GM12878 (cell line): ENCODE measurements at regions not wholly inside any gene's neighbourhood (a gene's known extent, or its start where the extent isn't known, plus 50 kb on each side); places are given as distances from the start of the nearest gene placed in this dataset.
"Not testable (repeated sequence)": the region's sequence is repeated elsewhere in the genome, so short reads cannot be mapped to it uniquely, and the experiment has no call there.

Experiments used
- ATAC-seq: fragments of 200-7000 bp; cut with Tn5 transposase; 3 replicates; pipeline ENCODE4 v1.9.1; 2020; ENCODE audit warnings: mild to moderate bottlenecking, moderate library complexity
- BruUV-seq: library from RNA; stranded (reverse); fragments of 400-500 nt; replicated peaks from 2 replicates; lab custom pipeline; 2021; lab: Mats Ljungman, UMichigan
- CTCF ChIA-PET: fragments of 300-600 bp; sonication (Branson Sonifier 250); formaldehyde crosslinking; extraction: SDS; loops from one replicate; lab custom pipeline; 2021; ENCODE audit warnings: inconsistent platforms; lab: Yijun Ruan, JAX
- POLR2A ChIA-PET: fragments of 350-600 bp; formaldehyde crosslinking; extraction: SDS; loops from one replicate; lab custom pipeline; 2021; ENCODE audit warnings: inconsistent platforms; lab: Charles Lee
- RAD21 ChIA-PET: fragments of 300-600 bp; sonication (Branson Sonifier 250); formaldehyde crosslinking; loops from one replicate; lab custom pipeline; 2023; ENCODE audit warnings: antibody characterized with exemption; ENCODE audit not compliant: unreplicated experiment; lab: Charles Lee
- SMC1A ChIA-PET: fragments of 300-600 bp; sonication (Branson Sonifier 250); formaldehyde crosslinking; loops from one replicate; lab custom pipeline; 2023; ENCODE audit not compliant: unreplicated experiment, uncharacterized antibody; lab: Charles Lee
- DNase-seq: peaks from one replicate; pipeline ENCODE4 v3.0.0-alpha.2; 2011; ENCODE audit warnings: low read depth, low spot score
- FAIRE-seq: peaks from 3 replicates; lab custom pipeline; 2011; peaks lifted over from hg19 to GRCh38; lab: Jason Lieb, UNC
- H2AFZ ChIP-seq: 2 replicates; pipeline ENCODE4 v1.6.0; 2011; ENCODE audit warnings: low read depth, low read length, control low read depth; ENCODE audit not compliant: control insufficient read depth
- H3K27ac ChIP-seq: 2 replicates; pipeline ENCODE4 v1.5.1; 2011; ENCODE audit warnings: control low read depth; ENCODE audit not compliant: control insufficient read depth, insufficient read depth
- H3K27me3 ChIP-seq, 2 experiments: replicated peaks in 1 of 2; 2 replicates each; pipeline versions ENCODE4 v1.6.0 to v1.6.1; 2011; ENCODE audit warnings: low read length in 1 of 2; ENCODE audit not compliant: control insufficient read depth in 2 of 2, insufficient read depth in 2 of 2
- H3K36me3 ChIP-seq, 2 experiments: 2 replicates each; pipeline ENCODE4 v1.5.1; 2011; ENCODE audit warnings: low read length in 1 of 2; ENCODE audit not compliant: control insufficient read depth in 2 of 2, insufficient read depth in 2 of 2
- H3K4me1 ChIP-seq: 2 replicates; pipeline ENCODE4 v1.6.1; 2011; ENCODE audit warnings: mild to moderate bottlenecking, low read length, moderate library complexity, mixed read lengths; ENCODE audit not compliant: control insufficient read depth, insufficient read depth
- H3K4me2 ChIP-seq: 2 replicates; pipeline ENCODE4 v1.6.0; 2011; ENCODE audit warnings: control low read depth; ENCODE audit not compliant: control insufficient read depth, insufficient read depth
- H3K4me3 ChIP-seq: fragments of 200-600 bp; sonication (generic); 2 replicates; pipeline ENCODE4 v1.5.1; 2016
- H3K79me2 ChIP-seq: 2 replicates; pipeline ENCODE4 v1.6.0; 2011; ENCODE audit warnings: low read length; ENCODE audit not compliant: control insufficient read depth, insufficient read depth
- H3K9ac ChIP-seq: 2 replicates; pipeline ENCODE4 v1.8.0; 2011; ENCODE audit warnings: low read length, control low read depth, mixed read lengths; ENCODE audit not compliant: control insufficient read depth, insufficient read depth
- H3K9me3 ChIP-seq: replicated peaks from 3 replicates; pipeline ENCODE4 v1.5.1; 2011; ENCODE audit warnings: mild to moderate bottlenecking, low read length; ENCODE audit not compliant: control insufficient read depth, insufficient read depth
- H4K20me1 ChIP-seq: 2 replicates; pipeline ENCODE4 v1.6.0; 2011; ENCODE audit not compliant: control insufficient read depth, insufficient read depth
- PAX5 ChIP-seq: IDR thresholded peaks from 2 replicates; pipeline ENCODE4 v1.6.1; 2011; ENCODE audit warnings: low read depth, low read length, borderline replicate concordance
- WGBS: methylation state at CpG from one replicate; pipeline ENCODE4 v1.1.6; 2016; ENCODE audit warnings: low lambda C conversion rate; ENCODE audit not compliant: insufficient replicate concordance, insufficient coverage; ENCODE audit errors: missing lambda C conversion rate; 5-methylcytosine and 5-hydroxymethylcytosine counted together
- in situ Hi-C: fragments of 300-500 bp; cut with MboI; formaldehyde crosslinking; loops from 9 replicates; pipeline ENCODE4 v1.14.3; 2018; ENCODE audit warnings: mixed read lengths
- intact Hi-C: fragments of 100-400 bp; cut with micrococcal nuclease; formaldehyde crosslinking; loops from one replicate; pipeline ENCODE4 v1.14.2; 2022; ENCODE audit not compliant: unreplicated experiment
- TF ChIP-seq, protein P1 (sequence below): fragments of 450-650 bp; formaldehyde crosslinking; IDR thresholded peaks from 2 replicates; pipeline ENCODE4 v1.4.0; 2020; ENCODE audit warnings: mild to moderate bottlenecking, moderate library complexity
- TF ChIP-seq, protein P2 (sequence below): fragments of 450-650 bp; IDR thresholded peaks from 2 replicates; pipeline ENCODE4 v1.6.1; 2017; ENCODE audit warnings: mild to moderate bottlenecking, moderate library complexity

DNA sequence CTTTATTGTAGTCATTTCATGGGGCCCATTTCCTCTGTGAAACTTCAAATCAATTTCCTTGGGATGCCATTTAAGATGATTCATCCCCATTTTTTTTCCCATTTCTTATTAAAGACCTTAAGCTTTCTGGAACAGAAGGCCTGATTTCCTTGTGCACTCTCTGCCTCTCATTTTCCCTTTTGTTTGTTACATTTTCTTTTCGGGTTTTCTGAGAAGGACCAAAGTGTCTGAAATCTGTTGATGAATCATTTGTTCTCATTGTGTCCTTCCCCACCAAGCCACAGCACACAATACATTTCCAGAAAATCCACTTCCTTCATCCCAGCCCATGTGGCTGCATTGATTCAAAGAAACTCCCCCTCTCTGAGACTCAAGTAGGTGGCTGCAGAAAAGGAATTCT is 372.4 kb downstream of the SFMBT2 start (continued):
- TF ChIP-seq, protein P1, sequence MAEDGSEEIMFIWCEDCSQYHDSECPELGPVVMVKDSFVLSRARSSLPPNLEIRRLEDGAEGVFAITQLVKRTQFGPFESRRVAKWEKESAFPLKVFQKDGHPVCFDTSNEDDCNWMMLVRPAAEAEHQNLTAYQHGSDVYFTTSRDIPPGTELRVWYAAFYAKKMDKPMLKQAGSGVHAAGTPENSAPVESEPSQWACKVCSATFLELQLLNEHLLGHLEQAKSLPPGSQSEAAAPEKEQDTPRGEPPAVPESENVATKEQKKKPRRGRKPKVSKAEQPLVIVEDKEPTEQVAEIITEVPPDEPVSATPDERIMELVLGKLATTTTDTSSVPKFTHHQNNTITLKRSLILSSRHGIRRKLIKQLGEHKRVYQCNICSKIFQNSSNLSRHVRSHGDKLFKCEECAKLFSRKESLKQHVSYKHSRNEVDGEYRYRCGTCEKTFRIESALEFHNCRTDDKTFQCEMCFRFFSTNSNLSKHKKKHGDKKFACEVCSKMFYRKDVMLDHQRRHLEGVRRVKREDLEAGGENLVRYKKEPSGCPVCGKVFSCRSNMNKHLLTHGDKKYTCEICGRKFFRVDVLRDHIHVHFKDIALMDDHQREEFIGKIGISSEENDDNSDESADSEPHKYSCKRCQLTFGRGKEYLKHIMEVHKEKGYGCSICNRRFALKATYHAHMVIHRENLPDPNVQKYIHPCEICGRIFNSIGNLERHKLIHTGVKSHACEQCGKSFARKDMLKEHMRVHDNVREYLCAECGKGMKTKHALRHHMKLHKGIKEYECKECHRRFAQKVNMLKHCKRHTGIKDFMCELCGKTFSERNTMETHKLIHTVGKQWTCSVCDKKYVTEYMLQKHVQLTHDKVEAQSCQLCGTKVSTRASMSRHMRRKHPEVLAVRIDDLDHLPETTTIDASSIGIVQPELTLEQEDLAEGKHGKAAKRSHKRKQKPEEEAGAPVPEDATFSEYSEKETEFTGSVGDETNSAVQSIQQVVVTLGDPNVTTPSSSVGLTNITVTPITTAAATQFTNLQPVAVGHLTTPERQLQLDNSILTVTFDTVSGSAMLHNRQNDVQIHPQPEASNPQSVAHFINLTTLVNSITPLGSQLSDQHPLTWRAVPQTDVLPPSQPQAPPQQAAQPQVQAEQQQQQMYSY (CRISPR knock-in tag), result no peak
- TF ChIP-seq, protein P2, sequence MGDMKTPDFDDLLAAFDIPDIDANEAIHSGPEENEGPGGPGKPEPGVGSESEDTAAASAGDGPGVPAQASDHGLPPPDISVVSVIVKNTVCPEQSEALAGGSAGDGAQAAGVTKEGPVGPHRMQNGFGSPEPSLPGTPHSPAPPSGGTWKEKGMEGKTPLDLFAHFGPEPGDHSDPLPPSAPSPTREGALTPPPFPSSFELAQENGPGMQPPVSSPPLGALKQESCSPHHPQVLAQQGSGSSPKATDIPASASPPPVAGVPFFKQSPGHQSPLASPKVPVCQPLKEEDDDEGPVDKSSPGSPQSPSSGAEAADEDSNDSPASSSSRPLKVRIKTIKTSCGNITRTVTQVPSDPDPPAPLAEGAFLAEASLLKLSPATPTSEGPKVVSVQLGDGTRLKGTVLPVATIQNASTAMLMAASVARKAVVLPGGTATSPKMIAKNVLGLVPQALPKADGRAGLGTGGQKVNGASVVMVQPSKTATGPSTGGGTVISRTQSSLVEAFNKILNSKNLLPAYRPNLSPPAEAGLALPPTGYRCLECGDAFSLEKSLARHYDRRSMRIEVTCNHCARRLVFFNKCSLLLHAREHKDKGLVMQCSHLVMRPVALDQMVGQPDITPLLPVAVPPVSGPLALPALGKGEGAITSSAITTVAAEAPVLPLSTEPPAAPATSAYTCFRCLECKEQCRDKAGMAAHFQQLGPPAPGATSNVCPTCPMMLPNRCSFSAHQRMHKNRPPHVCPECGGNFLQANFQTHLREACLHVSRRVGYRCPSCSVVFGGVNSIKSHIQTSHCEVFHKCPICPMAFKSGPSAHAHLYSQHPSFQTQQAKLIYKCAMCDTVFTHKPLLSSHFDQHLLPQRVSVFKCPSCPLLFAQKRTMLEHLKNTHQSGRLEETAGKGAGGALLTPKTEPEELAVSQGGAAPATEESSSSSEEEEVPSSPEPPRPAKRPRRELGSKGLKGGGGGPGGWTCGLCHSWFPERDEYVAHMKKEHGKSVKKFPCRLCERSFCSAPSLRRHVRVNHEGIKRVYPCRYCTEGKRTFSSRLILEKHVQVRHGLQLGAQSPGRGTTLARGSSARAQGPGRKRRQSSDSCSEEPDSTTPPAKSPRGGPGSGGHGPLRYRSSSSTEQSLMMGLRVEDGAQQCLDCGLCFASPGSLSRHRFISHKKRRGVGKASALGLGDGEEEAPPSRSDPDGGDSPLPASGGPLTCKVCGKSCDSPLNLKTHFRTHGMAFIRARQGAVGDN, result no peak
- TF ChIP-seq PAX5, result no peak

DNA sequence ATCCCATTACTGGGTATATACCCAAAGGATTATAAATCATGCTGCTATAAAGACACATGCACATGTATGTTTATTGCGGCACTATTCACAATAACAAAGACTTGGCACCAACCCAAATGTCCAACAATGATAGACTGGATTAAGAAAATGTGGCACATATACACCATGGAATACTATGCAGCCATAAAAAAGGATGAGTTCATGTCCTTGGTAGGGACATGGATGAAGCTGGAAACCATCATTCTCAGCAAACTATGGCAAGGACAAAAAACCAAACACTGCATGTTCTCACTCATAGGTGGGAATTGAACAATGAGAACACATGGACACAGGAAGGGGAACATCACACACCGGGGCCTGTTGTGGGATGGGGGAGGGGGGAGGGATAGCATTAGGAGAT is 373.4 kb downstream of the SFMBT2 start:
- SMC1A ChIA-PET, result interaction anchor here (1.5 kb wide), 1 partner anchor 30 kb away, joined by 3 read pairs; no protein-coding TSS in a partner anchor
- H3K9me3 ChIP-seq, intact Hi-C loops, DNase-seq, RAD21 ChIA-PET, H3K27ac ChIP-seq, CTCF ChIA-PET, H4K20me1 ChIP-seq, H3K79me2 ChIP-seq, H3K4me3 ChIP-seq, POLR2A ChIA-PET, H3K9ac ChIP-seq, in situ Hi-C loops, BruUV-seq, H3K27me3 ChIP-seq, H3K4me1 ChIP-seq, H2AFZ ChIP-seq, H3K36me3 ChIP-seq, ATAC-seq, H3K4me2 ChIP-seq, FAIRE-seq: not testable (repeated sequence)
- WGBS, result 60% methylated on average over 1 of the region's 2 CpGs
